Urothelium cell line (cell line): ENCODE measurements at regions not wholly inside any gene's neighbourhood (a gene's known extent, or its start where the extent isn't known, plus 50 kb on each side); places are given as distances from the start of the nearest gene placed in this dataset.

Source experiments
- DNase-seq: peaks from one replicate; pipeline ENCODE4 v3.0.0; 2011; ENCODE audit warnings: low spot score, mixed read lengths
- FAIRE-seq: peaks from 2 replicates; lab custom pipeline; 2011; peaks lifted over from hg19 to GRCh38; lab: Jason Lieb, UNC

GRCh38 chr15:95647531-95648277 is 682.8 kb upstream of the NR2F2 start:
- FAIRE-seq (no peak), DNase-seq (no peak)

- FAIRE-seq (no peak), DNase-seq (no peak)
These were observed 677.1 kb upstream of the NR2F2 start for GRCh38 chr15:95653361-95653805.

- FAIRE-seq = no peak
- no peak for DNase-seq
These were observed 675.4 kb upstream of the NR2F2 start for GRCh38 chr15:95655089-95655607.

- DNase-seq (no peak), FAIRE-seq (no peak)
These were observed 673.9 kb upstream of the NR2F2 start for GRCh38 chr15:95656595-95656994.

- DNase-seq (no peak), FAIRE-seq (no peak)
These were observed 671.7 kb upstream of the NR2F2 start for GRCh38 chr15:95658799-95659198.

- FAIRE-seq (no peak), DNase-seq (no peak)
These were observed 670.8 kb upstream of the NR2F2 start for GRCh38 chr15:95659656-95660055.

- FAIRE-seq (no peak), DNase-seq (no peak)
These were observed 667.9 kb upstream of the NR2F2 start for GRCh38 chr15:95662638-95663037.

- FAIRE-seq (no peak), DNase-seq (no peak)
These were observed 667.1 kb upstream of the NR2F2 start for GRCh38 chr15:95663156-95664100.

- FAIRE-seq (no peak), DNase-seq (no peak)
These were observed 666.0 kb upstream of the NR2F2 start for GRCh38 chr15:95664450-95664849.

- DNase-seq (peak; percentile 31), FAIRE-seq (no peak)
These were observed 661.2 kb upstream of the NR2F2 start for GRCh38 chr15:95669146-95669922.

- DNase-seq (no peak), FAIRE-seq (no peak)
These were observed 656.5 kb upstream of the NR2F2 start for GRCh38 chr15:95674031-95674430.

GRCh38 chr15:95676500-95676899 is 654.0 kb upstream of the NR2F2 start:
- no peak for DNase-seq
- FAIRE-seq = no peak

- FAIRE-seq = no peak
- no peak for DNase-seq
These were observed 650.5 kb upstream of the NR2F2 start for GRCh38 chr15:95679847-95680582.

- DNase-seq = no peak
- FAIRE-seq = no peak
These were observed 649.8 kb upstream of the NR2F2 start for GRCh38 chr15:95680728-95681127.

- no peak for FAIRE-seq
- no peak for DNase-seq
These were observed 648.5 kb upstream of the NR2F2 start for GRCh38 chr15:95681836-95682544.

- FAIRE-seq (no peak), DNase-seq (no peak)
These were observed 646.4 kb upstream of the NR2F2 start for GRCh38 chr15:95684126-95684525.

GRCh38 chr15:95684693-95685115 is 645.8 kb upstream of the NR2F2 start:
- no peak for FAIRE-seq
- DNase-seq = peak; percentile 61

- no peak for DNase-seq
- FAIRE-seq = no peak
These were observed 643.4 kb upstream of the NR2F2 start for GRCh38 chr15:95687061-95687460.

- DNase-seq = no peak
These were observed 642.8 kb upstream of the NR2F2 start for GRCh38 chr15:95687686-95688085.

More at GRCh38 chr15:95687686-95688085, 642.8 kb upstream of the NR2F2 start:
- FAIRE-seq = no peak
